HFF-Myc (cell line): ENCODE measurements at regions not wholly inside any gene's neighbourhood (a gene's known extent, or its start where the extent isn't known, plus 50 kb on each side); places are given as distances from the start of the nearest gene placed in this dataset.
"Not testable (repeated sequence)": the region's sequence is repeated elsewhere in the genome, so short reads cannot be mapped to it uniquely, and the experiment has no call there.

Source experiments
- DNase-seq: peaks from one replicate; pipeline ENCODE4 v3.0.0-alpha.2; 2011; ENCODE audit warnings: low read depth; ENCODE audit errors: extremely low read depth
- H3K4me3 ChIP-seq: replicated peaks from 2 replicates; pipeline ENCODE4 v1.5.1; 2011; ENCODE audit warnings: low read depth, mild to moderate bottlenecking, control low read depth, low read length
- TF ChIP-seq, protein P1 (sequence below): IDR thresholded peaks from 2 replicates; pipeline ENCODE4 v1.5.1; 2012; ENCODE audit warnings: mild to moderate bottlenecking, low read depth, low read length, control low read depth; ENCODE audit errors: missing control alignments

GRCh38 chrX:4005281-4005680, 291.8 kb upstream of the PRKX start:
- no peak for DNase-seq
- TF ChIP-seq, protein P1, sequence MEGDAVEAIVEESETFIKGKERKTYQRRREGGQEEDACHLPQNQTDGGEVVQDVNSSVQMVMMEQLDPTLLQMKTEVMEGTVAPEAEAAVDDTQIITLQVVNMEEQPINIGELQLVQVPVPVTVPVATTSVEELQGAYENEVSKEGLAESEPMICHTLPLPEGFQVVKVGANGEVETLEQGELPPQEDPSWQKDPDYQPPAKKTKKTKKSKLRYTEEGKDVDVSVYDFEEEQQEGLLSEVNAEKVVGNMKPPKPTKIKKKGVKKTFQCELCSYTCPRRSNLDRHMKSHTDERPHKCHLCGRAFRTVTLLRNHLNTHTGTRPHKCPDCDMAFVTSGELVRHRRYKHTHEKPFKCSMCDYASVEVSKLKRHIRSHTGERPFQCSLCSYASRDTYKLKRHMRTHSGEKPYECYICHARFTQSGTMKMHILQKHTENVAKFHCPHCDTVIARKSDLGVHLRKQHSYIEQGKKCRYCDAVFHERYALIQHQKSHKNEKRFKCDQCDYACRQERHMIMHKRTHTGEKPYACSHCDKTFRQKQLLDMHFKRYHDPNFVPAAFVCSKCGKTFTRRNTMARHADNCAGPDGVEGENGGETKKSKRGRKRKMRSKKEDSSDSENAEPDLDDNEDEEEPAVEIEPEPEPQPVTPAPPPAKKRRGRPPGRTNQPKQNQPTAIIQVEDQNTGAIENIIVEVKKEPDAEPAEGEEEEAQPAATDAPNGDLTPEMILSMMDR = no peak
- H3K4me3 ChIP-seq = no peak overlapping the region

- DNase-seq = no peak
- H3K4me3 ChIP-seq = no peak overlapping the region
- TF ChIP-seq, protein P1 = no peak
Measured at GRCh38 chrX:4004822-4005221, 291.4 kb upstream of the PRKX start.

- TF ChIP-seq, protein P1 = no peak
- H3K4me3 ChIP-seq = no peak overlapping the region
- no peak for DNase-seq
Measured at GRCh38 chrX:3994315-3994714, 280.9 kb upstream of the PRKX start.

- no peak overlapping the region for H3K4me3 ChIP-seq
- no peak for DNase-seq
- TF ChIP-seq, protein P1 = no peak
Measured at GRCh38 chrX:3990569-3990968, 277.1 kb upstream of the PRKX start.

- DNase-seq, H3K4me3 ChIP-seq: not testable (repeated sequence)
Measured at GRCh38 chrX:3972104-3972858, 258.8 kb upstream of the PRKX start.

DNA sequence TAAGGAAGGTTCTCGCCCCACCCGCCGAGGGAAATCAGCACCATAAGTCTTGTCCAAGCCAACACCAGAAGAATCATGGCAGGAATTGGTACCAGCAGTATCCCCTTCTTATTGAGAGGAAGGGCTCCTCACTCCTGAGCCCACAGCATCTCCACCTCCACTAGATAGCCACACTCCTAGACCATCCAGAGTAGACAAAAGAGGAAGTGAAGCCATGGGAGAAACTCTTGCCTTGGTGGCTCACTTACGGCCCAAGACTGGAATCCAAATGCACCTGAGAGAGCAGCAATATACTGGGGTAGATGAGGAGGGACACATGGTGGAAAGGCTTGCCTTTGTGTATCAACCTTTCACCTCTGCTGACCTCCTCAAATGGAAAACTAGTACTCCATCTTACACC, 255.3 kb upstream of the PRKX start:
- DNase-seq = no peak
- TF ChIP-seq, protein P1 = no peak
- H3K4me3 ChIP-seq = no peak overlapping the region

DNA sequence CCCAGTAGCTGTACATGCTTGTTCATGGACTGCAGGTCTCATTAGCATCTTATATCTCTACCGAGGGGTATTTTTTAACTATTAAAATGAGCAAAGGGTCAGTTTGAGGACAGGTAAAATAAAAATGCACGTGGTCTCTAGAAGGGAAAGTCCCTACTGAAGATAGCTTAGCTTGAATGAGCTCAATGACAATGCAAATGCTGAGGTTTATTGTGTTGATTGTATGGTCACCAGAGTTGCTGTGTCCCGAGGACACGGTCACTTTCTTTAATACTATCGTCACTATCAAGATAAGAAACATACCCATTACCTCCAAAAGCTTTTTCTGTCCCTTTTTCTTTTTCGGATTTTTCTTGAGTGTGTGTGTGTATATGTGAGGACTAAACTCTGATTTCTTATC, 250.5 kb upstream of the PRKX start:
- H3K4me3 ChIP-seq = no peak overlapping the region
- DNase-seq = no peak
- TF ChIP-seq, protein P1 = no peak
